ENCODE measurements at regions not wholly inside any gene's neighbourhood (a gene's known extent, or its start where the extent isn't known, plus 50 kb on each side); places are given as distances from the start of the nearest gene placed in this dataset.

DNA sequence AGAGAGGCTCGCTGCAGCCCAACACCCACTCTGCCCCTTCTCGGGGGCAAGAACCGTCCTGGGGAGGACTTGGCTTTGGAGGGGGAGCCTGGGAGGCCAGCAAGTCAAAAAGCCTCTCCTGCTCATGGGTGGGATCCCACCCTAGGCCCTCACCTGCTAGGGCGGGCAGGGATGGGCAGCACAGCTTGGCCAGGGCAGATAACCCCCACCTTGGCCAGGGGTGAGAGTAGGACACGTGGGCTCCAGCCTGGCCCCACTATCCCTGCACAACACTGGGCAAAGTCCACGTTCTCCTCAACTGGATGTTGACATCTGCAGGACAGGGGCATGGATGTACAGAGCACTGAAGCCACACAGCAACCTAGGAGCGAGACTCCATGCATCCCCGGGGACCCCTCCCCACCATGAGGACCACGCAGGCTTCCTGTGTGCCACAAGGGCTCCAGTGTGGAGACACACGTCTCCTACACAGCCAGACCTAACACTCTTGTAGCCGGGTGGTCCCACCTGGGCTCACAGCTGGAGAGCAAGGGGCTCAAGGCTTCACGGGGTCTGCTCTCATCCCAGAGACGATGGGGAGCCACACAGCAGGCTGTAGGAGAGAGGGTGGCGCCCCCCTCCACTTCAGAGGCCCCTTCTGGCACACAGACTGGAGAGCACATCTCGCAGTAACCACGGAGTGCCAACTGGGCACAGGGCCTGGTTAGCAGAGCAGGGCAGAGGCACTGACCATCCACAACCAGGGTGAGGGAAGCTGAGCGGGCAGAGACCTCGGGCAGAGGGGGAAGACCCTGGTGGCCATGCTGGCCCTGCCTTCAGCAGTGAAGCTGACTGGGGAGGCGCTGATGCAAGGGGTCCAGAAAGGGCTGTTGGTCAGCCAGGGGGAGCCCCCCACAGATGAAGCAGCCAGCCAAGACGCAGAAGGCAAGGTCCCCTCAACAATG lies 171.1 kb downstream of the CRYBB2 start:
- no peaks in the 10 kb centered on the region for H3K79me2 ChIP-seq (replicated peaks; ENCODE audit: insufficient read depth, low read length)
- no peak overlapping the region for H3K27ac ChIP-seq (ENCODE audit: low read length)
- no peaks in the 10 kb centered on the region for H3K27me3 ChIP-seq (ENCODE audit: insufficient read depth, low read depth, low read length)
- no peak overlapping the region for H3K4me2 ChIP-seq (ENCODE audit: low read length)
- TF ChIP-seq EP300 (conservative IDR thresholded peaks at IDR 0.05; ENCODE audit: poor library complexity, severe bottlenecking) (no peak), RAD21 (conservative IDR thresholded peaks at IDR 0.05) (no peak), SMC3 (conservative IDR thresholded peaks at IDR 0.05; ENCODE audit: poor library complexity) (no peak), MXI1 (conservative IDR thresholded peaks at IDR 0.05; ENCODE audit: poor library complexity, severe bottlenecking) (no peak), EZH2 (IDR thresholded peaks at IDR 0.05; ENCODE audit: borderline replicate concordance, insufficient read depth, low read length, poor library complexity, severe bottlenecking) (no peak), CTCF (IDR thresholded peaks at IDR 0.05; ENCODE audit: poor library complexity, severe bottlenecking) (no peak), TAF1 (IDR thresholded peaks at IDR 0.05; ENCODE audit: low read depth) (no peak), POLR2AphosphoS5 (IDR thresholded peaks at IDR 0.05) (no peak)
- TF ChIP-seq, protein P1, sequence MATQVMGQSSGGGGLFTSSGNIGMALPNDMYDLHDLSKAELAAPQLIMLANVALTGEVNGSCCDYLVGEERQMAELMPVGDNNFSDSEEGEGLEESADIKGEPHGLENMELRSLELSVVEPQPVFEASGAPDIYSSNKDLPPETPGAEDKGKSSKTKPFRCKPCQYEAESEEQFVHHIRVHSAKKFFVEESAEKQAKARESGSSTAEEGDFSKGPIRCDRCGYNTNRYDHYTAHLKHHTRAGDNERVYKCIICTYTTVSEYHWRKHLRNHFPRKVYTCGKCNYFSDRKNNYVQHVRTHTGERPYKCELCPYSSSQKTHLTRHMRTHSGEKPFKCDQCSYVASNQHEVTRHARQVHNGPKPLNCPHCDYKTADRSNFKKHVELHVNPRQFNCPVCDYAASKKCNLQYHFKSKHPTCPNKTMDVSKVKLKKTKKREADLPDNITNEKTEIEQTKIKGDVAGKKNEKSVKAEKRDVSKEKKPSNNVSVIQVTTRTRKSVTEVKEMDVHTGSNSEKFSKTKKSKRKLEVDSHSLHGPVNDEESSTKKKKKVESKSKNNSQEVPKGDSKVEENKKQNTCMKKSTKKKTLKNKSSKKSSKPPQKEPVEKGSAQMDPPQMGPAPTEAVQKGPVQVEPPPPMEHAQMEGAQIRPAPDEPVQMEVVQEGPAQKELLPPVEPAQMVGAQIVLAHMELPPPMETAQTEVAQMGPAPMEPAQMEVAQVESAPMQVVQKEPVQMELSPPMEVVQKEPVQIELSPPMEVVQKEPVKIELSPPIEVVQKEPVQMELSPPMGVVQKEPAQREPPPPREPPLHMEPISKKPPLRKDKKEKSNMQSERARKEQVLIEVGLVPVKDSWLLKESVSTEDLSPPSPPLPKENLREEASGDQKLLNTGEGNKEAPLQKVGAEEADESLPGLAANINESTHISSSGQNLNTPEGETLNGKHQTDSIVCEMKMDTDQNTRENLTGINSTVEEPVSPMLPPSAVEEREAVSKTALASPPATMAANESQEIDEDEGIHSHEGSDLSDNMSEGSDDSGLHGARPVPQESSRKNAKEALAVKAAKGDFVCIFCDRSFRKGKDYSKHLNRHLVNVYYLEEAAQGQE (IDR thresholded peaks at IDR 0.05; ENCODE audit: borderline replicate concordance): no peak
- H3K36me3 ChIP-seq (ENCODE audit: insufficient read depth, low read length): no peaks in the 10 kb centered on the region
- H3K9me3 ChIP-seq (ENCODE audit: low read length): no peaks in the 10 kb centered on the region
- H3K9ac ChIP-seq (ENCODE audit: low read length): no peak overlapping the region
- H3K9me2 ChIP-seq (ENCODE audit: insufficient read depth, low read length): no peaks in the 10 kb centered on the region
- H4K20me1 ChIP-seq (ENCODE audit: insufficient read depth): no peaks in the 10 kb centered on the region
- no peak overlapping the region for H2AFZ ChIP-seq (ENCODE audit: low read depth, low read length)
- H3F3A ChIP-seq (ENCODE audit: insufficient read depth, low read length, poor library complexity, severe bottlenecking): no peaks in the 10 kb centered on the region
- H3K4me3 ChIP-seq (ENCODE audit: low read length): no peak overlapping the region

- Histone ChIP-seq H3K9me2 (ENCODE audit: insufficient read depth, low read length) (no peaks in the 10 kb centered on the region), H3K4me2 (ENCODE audit: low read length) (no peak overlapping the region), H3K9me3 (ENCODE audit: low read length) (no peaks in the 10 kb centered on the region), H3K9ac (ENCODE audit: low read length) (no peak overlapping the region), H3F3A (ENCODE audit: insufficient read depth, low read length, poor library complexity, severe bottlenecking) (no peaks in the 10 kb centered on the region), H2AFZ (ENCODE audit: low read depth, low read length) (no peak overlapping the region), H3K36me3 (ENCODE audit: insufficient read depth, low read length) (no peaks in the 10 kb centered on the region), H3K4me3 (ENCODE audit: low read length) (no peak overlapping the region), H3K27me3 (ENCODE audit: insufficient read depth, low read depth, low read length) (no peaks in the 10 kb centered on the region), H4K20me1 (ENCODE audit: insufficient read depth) (no peaks in the 10 kb centered on the region), H3K79me2 (replicated peaks; ENCODE audit: insufficient read depth, low read length) (no peaks in the 10 kb centered on the region), H3K27ac (ENCODE audit: low read length) (no peak overlapping the region)
- TF ChIP-seq EZH2 (IDR thresholded peaks at IDR 0.05; ENCODE audit: borderline replicate concordance, insufficient read depth, low read length, poor library complexity, severe bottlenecking) (no peak), CTCF (IDR thresholded peaks at IDR 0.05; ENCODE audit: poor library complexity, severe bottlenecking) (no peak)
- TF ChIP-seq, protein P1 (IDR thresholded peaks at IDR 0.05; ENCODE audit: borderline replicate concordance): no peak
Measured at GRCh38 chr22:25392584-25392983, 171.9 kb upstream of the GRK3 start.
